CD4-positive, alpha-beta T cell (primary cell): ENCODE measurements at regions not wholly inside any gene's neighbourhood (a gene's known extent, or its start where the extent isn't known, plus 50 kb on each side); places are given as distances from the start of the nearest gene placed in this dataset.

Source experiments
- ATAC-seq: fragments of 200-7000 bp; cut with Tn5 transposase; one replicate; pipeline ENCODE4 v1.10.0; 2022; ENCODE audit warnings: mild to moderate bottlenecking; ENCODE audit not compliant: poor library complexity
- CTCF ChIA-PET: fragments of 350-600 bp; sonication (Branson Sonifier 250); formaldehyde crosslinking; loops from one replicate; lab custom pipeline; 2021; ENCODE audit warnings: antibody characterized with exemption, inconsistent platforms; lab: Charles Lee
- POLR2A ChIA-PET: fragments of 350-600 bp; sonication (Branson Sonifier 250); formaldehyde crosslinking; loops from one replicate; lab custom pipeline; 2021; ENCODE audit warnings: antibody characterized with exemption, inconsistent platforms; lab: Charles Lee
- DNase-seq, 14 experiments: peaks; one replicate each; pipeline ENCODE4 v3.0.0-alpha.2; 2013 to 2020; ENCODE audit warnings: mixed read lengths in 2 of 14
- H3K27ac ChIP-seq, 2 donors: one replicate each; pipeline versions ENCODE4 v1.5.1 to v1.7.0; 2013; ENCODE audit warnings: low read length in 2 of 2, low read depth in 1 of 2, mild to moderate bottlenecking in 1 of 2
- H3K27me3 ChIP-seq, 2 experiments: 1 replicate in 1 of 2; 2 replicates in 1 of 2; pipeline versions ENCODE4 v1.6.1 to v1.7.0; 2013; ENCODE audit warnings: low read length in 2 of 2, control low read depth in 1 of 2, mild to moderate bottlenecking in 1 of 2, moderate library complexity in 1 of 2; ENCODE audit not compliant: insufficient read depth in 2 of 2, control insufficient read depth in 1 of 2
- H3K36me3 ChIP-seq: one replicate; pipeline ENCODE4 v1.6.1; 2013; ENCODE audit warnings: low read length, control low read depth; ENCODE audit not compliant: insufficient read depth
- H3K4me1 ChIP-seq: one replicate; pipeline ENCODE4 v1.6.1; 2013; ENCODE audit warnings: low read length, control low read depth; ENCODE audit not compliant: insufficient read depth
- H3K4me3 ChIP-seq: one replicate; pipeline ENCODE4 v1.5.1; 2013; ENCODE audit warnings: mild to moderate bottlenecking, low read length, moderate library complexity
- H3K9me3 ChIP-seq, 2 experiments: 1 replicate in 1 of 2; 2 replicates in 1 of 2; pipeline versions ENCODE4 v1.6.1 to v1.7.0; 2013; ENCODE audit warnings: low read length in 2 of 2, mild to moderate bottlenecking in 2 of 2, control low read depth in 1 of 2, moderate library complexity in 1 of 2; ENCODE audit not compliant: control insufficient read depth in 1 of 2, insufficient read depth in 1 of 2
- H3K27ac Mint-ChIP-seq: one replicate; pipeline ENCODE4 v1.8.0; 2020; ENCODE audit warnings: mixed read lengths
- H3K27me3 Mint-ChIP-seq: one replicate; pipeline ENCODE4 v1.8.0; 2021; ENCODE audit warnings: mixed read lengths
- H3K36me3 Mint-ChIP-seq: one replicate; pipeline ENCODE4 v1.8.0; 2021; ENCODE audit warnings: low read depth, mixed read lengths
- H3K4me1 Mint-ChIP-seq: one replicate; pipeline ENCODE4 v1.8.0; 2021; ENCODE audit warnings: low read depth, mixed read lengths
- H3K4me3 Mint-ChIP-seq: one replicate; pipeline ENCODE4 v1.8.0; 2020; ENCODE audit warnings: mild to moderate bottlenecking, mixed read lengths
- H3K9me3 Mint-ChIP-seq: one replicate; pipeline ENCODE4 v1.8.0; 2020; ENCODE audit warnings: mixed read lengths
- CTCF ChIP-seq: fragments of 200-600 bp; IDR thresholded peaks from one replicate; pipeline ENCODE4 v1.8.0; 2022; ENCODE audit warnings: antibody characterized with exemption, mild to moderate bottlenecking
- intact Hi-C, 2 experiments: fragments of 100-400 bp; cut with DNase I in 1 of 2; cut with micrococcal nuclease in 1 of 2; formaldehyde crosslinking; loops; one replicate each; pipeline versions ENCODE4 v1.15.1 to v1.9.0; 2023 to 2025; cut with DNase I, micrococcal nuclease

- peaks cover 0 to 3% of the 10 kb centered on the region in 2 experiments for H3K9me3 ChIP-seq
- no peaks in the 10 kb centered on the region for H3K9me3 Mint-ChIP-seq
- H3K27ac Mint-ChIP-seq: no peak overlapping the region
- no peaks in the 10 kb centered on the region for H3K27me3 ChIP-seq
- no peaks in the 10 kb centered on the region for H3K27me3 Mint-ChIP-seq
- no peaks in the 10 kb centered on the region for H3K36me3 Mint-ChIP-seq
- ATAC-seq (no peak), DNase-seq (no peak)
- H3K4me3 Mint-ChIP-seq: no peak overlapping the region
- no peak overlapping the region for H3K4me3 ChIP-seq
- ChIA-PET CTCF (no interaction called here), POLR2A (no interaction called here)
- intact Hi-C loops: no loop called here
- H3K36me3 ChIP-seq: no peaks in the 10 kb centered on the region
- no peaks in the 10 kb centered on the region for H3K4me1 Mint-ChIP-seq
- TF ChIP-seq CTCF: no peak
- H3K4me1 ChIP-seq: no peaks in the 10 kb centered on the region
- H3K27ac ChIP-seq: no peak overlapping the region
These were observed 68.0 kb upstream of the SLITRK1 start for GRCh38 chr13:83950293-83950692.

- Histone ChIP-seq H3K36me3 (no peaks in the 10 kb centered on the region), H3K4me3 (no peak overlapping the region), H3K9me3 (no peaks in the 10 kb centered on the region), H3K27me3 (no peaks in the 10 kb centered on the region), H3K4me1 (no peaks in the 10 kb centered on the region), H3K27ac (no peak overlapping the region)
- POLR2A ChIA-PET: no interaction called here
- DNase-seq (no peak), ATAC-seq (no peak)
- Mint-ChIP-seq H3K4me3 (no peak overlapping the region), H3K36me3 (no peaks in the 10 kb centered on the region), H3K27me3 (no peaks in the 10 kb centered on the region), H3K9me3 (no peaks in the 10 kb centered on the region), H3K27ac (no peak overlapping the region), H3K4me1 (no peaks in the 10 kb centered on the region)
- TF ChIP-seq CTCF: no peak
- intact Hi-C loops: no loop called here
- CTCF ChIA-PET: no interaction called here
These were observed 61.4 kb upstream of the SLITRK1 start for GRCh38 chr13:83943530-83944279.

GRCh38 chr13:83941701-83942335, 59.5 kb upstream of the SLITRK1 start:
- intact Hi-C loops: no loop called here
- ATAC-seq (no peak), DNase-seq (no peak)
- ChIA-PET POLR2A (no interaction called here), CTCF (no interaction called here)
- H3K4me1 Mint-ChIP-seq: no peaks in the 10 kb centered on the region
- H3K4me3 Mint-ChIP-seq: no peak overlapping the region
- H3K27ac Mint-ChIP-seq: no peak overlapping the region
- no peaks in the 10 kb centered on the region for H3K27me3 Mint-ChIP-seq
- H3K9me3 Mint-ChIP-seq: no peaks in the 10 kb centered on the region
- no peak overlapping the region for H3K27ac ChIP-seq
- H3K36me3 ChIP-seq: no peaks in the 10 kb centered on the region
- no peaks in the 10 kb centered on the region for H3K27me3 ChIP-seq
- no peaks in the 10 kb centered on the region for H3K4me1 ChIP-seq
- TF ChIP-seq CTCF: no peak
- no peaks in the 10 kb centered on the region for H3K36me3 Mint-ChIP-seq
- no peaks in the 10 kb centered on the region for H3K9me3 ChIP-seq
- H3K4me3 ChIP-seq: no peak overlapping the region
